T-cell (primary cell): ENCODE measurements at regions not wholly inside any gene's neighbourhood (a gene's known extent, or its start where the extent isn't known, plus 50 kb on each side); places are given as distances from the start of the nearest gene placed in this dataset.

Experiments used
- ATAC-seq, 4 experiments: fragments of 200-7000 bp in 3 of 4; fragments of 150-1000 bp in 1 of 4; cut with Tn5 transposase; replicated peaks in 1 of 4; 1 replicate in 3 of 4; 2 replicates in 1 of 4; pipeline ENCODE4 v1.10.0; 2021; ENCODE audit warnings: moderate library complexity in 3 of 4, mild to moderate bottlenecking in 2 of 4, moderate number of reproducible peaks in 1 of 4
- CTCF ChIA-PET, 2 donors: fragments of 300-600 bp; sonication (Branson Sonifier 250); formaldehyde crosslinking; loops; one replicate each; lab custom pipeline; 2022; ENCODE audit warnings: antibody characterized with exemption in 2 of 2; lab: Charles Lee
- POLR2A ChIA-PET, 2 donors: fragments of 300-600 bp; sonication (Branson Sonifier 250); formaldehyde crosslinking; loops; one replicate each; lab custom pipeline; 2022; ENCODE audit warnings: antibody characterized with exemption in 2 of 2; lab: Charles Lee
- DNase-seq, 35 experiments: peaks; one replicate each; pipeline versions ENCODE4 v3.0.0 to v3.0.0-alpha.2; 2013 to 2023
- H3K27ac ChIP-seq: one replicate; pipeline ENCODE4 v1.5.1; 2013; ENCODE audit warnings: low read length
- H3K27me3 ChIP-seq, 2 experiments: replicated peaks in 1 of 2; 1 replicate in 1 of 2; 2 replicates in 1 of 2; pipeline versions ENCODE4 v1.6.1 to v1.7.0; 2013; ENCODE audit warnings: low read length in 1 of 2, mixed read lengths in 1 of 2; ENCODE audit not compliant: control insufficient read depth in 2 of 2, insufficient read depth in 2 of 2; ENCODE audit errors: extremely low read depth in 1 of 2
- H3K36me3 ChIP-seq, 2 donors: 1 replicate in 1 of 2; 2 replicates in 1 of 2; pipeline versions ENCODE4 v1.6.1 to v1.7.0; 2013; ENCODE audit warnings: low read length in 1 of 2; ENCODE audit not compliant: control insufficient read depth in 2 of 2, insufficient read depth in 1 of 2; ENCODE audit errors: extremely low read depth in 1 of 2
- H3K4me1 ChIP-seq, 2 experiments: 1 replicate in 1 of 2; 2 replicates in 1 of 2; pipeline versions ENCODE4 v1.6.1 to v1.7.0; 2013; ENCODE audit warnings: low read length in 2 of 2, mixed read lengths in 1 of 2; ENCODE audit not compliant: insufficient read depth in 2 of 2, control insufficient read depth in 1 of 2; ENCODE audit errors: extremely low read depth in 1 of 2
- H3K4me3 ChIP-seq, 2 donors: 1 replicate in 1 of 2; 2 replicates in 1 of 2; pipeline versions ENCODE4 v1.5.1 to v1.7.0; 2013; ENCODE audit warnings: mild to moderate bottlenecking in 2 of 2, low read length in 1 of 2, moderate library complexity in 1 of 2; ENCODE audit not compliant: control insufficient read depth in 1 of 2; ENCODE audit errors: extremely low read depth in 1 of 2
- H3K9me3 ChIP-seq: 2 replicates; pipeline ENCODE4 v1.7.0; 2013
- H3K27ac Mint-ChIP-seq, 2 donors: one replicate each; pipeline ENCODE4 v1.8.0; 2020 to 2021; ENCODE audit warnings: mild to moderate bottlenecking in 2 of 2, mixed read lengths in 2 of 2
- H3K27me3 Mint-ChIP-seq, 2 donors: one replicate each; pipeline ENCODE4 v1.8.0; 2021 to 2022; ENCODE audit warnings: mixed read lengths in 2 of 2
- H3K36me3 Mint-ChIP-seq: one replicate; pipeline ENCODE4 v1.8.0; 2021; ENCODE audit warnings: mixed read lengths
- H3K4me1 Mint-ChIP-seq, 3 donors: one replicate each; pipeline ENCODE4 v1.8.0; 2020 to 2022; ENCODE audit warnings: mixed read lengths in 3 of 3, mild to moderate bottlenecking in 1 of 3
- H3K4me3 Mint-ChIP-seq, 3 donors: one replicate each; pipeline ENCODE4 v1.8.0; 2020 to 2022; ENCODE audit warnings: mild to moderate bottlenecking in 3 of 3, mixed read lengths in 3 of 3, moderate library complexity in 3 of 3
- H3K9me3 Mint-ChIP-seq, 3 donors: one replicate each; pipeline ENCODE4 v1.8.0; 2020 to 2022; ENCODE audit warnings: mixed read lengths in 3 of 3
- WGBS: methylation state at CpG from one replicate; pipeline ENCODE4 v1.1.5; 2013; ENCODE audit warnings: missing lambda C conversion rate; ENCODE audit not compliant: insufficient coverage; 5-methylcytosine and 5-hydroxymethylcytosine counted together

DNA sequence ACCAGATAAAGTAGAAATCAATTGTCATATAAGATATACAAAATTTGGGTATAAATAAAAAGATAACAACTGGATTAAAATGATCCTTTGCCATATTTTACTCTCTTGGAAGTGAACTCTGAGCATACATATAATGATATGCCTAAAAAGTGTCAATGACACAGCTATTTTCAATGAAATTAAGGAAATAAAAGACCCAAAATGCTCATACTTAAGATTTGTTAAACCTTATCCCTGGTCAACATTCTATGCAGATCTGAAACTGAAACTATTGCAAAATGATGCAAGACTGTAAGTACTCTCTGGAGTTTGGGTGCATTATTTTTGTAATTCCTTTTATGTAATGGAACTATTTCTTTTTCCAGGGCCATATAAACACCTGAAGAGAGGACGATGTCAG, 119.0 kb upstream of the SGK1 start:
- Mint-ChIP-seq H3K36me3 (no peaks in the 10 kb centered on the region), H3K27ac (peak overlapping the region; percentile 86 to 92), H3K4me1 (peaks cover 24 to 32% (median 32%) of the 10 kb centered on the region in 3 donors), H3K27me3 (no peaks in the 10 kb centered on the region), H3K9me3 (no peaks in the 10 kb centered on the region), H3K4me3 (peak overlapping the region; percentile 36 to 72 (median 64))
- H3K9me3 ChIP-seq = no peaks in the 10 kb centered on the region
- WGBS = 33% methylated on average over 1 of the region's 1 CpG
- no peaks in the 10 kb centered on the region for H3K36me3 ChIP-seq
- H3K4me1 ChIP-seq = no peaks in the 10 kb centered on the region
- no peaks in the 10 kb centered on the region for H3K27me3 ChIP-seq
- DNase-seq (peak in 1 of 35 experiments; percentile 8), ATAC-seq (no peak)
- ChIA-PET CTCF (interaction anchor here (0.8 to 1.3 kb wide), 2 partner anchors 85 to 119 kb away, joined by 3 to 5 read pairs; partner anchors contain the start of gene SGK1 (in 1 of the 2)), POLR2A (interaction anchor here in 1 of 2 donors (0.8 kb wide), 1 partner anchor 130 kb away, joined by 4 read pairs; no protein-coding TSS in a partner anchor)
- no peak overlapping the region for H3K4me3 ChIP-seq
- H3K27ac ChIP-seq = no peak overlapping the region

DNA sequence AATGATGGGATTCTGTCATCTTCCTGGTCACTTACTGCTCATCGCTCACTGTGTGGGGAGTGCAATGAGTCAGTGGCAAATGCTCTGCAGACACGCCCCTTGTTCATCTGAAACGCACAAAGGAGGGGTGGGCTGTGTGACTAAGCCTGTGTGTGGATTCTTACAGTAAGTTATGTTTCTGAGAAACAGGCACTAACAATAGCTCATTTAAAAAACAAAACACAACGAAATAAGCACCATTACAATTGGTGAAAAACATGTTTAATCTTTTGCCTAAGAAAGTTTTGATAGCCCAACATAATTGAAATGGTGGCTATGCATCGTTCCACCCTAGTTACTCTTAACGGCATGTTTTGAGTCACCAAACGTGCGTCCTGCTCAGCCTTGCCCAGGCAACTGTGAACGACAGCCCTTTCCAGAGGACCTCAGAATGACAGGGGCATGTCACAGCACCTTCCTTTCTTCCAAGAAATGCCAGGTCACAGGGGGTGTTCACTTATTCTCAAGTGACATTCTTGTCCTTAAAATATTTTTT, 118.4 kb upstream of the SGK1 start:
- no peak overlapping the region for H3K27ac ChIP-seq
- no peaks in the 10 kb centered on the region for H3K4me1 ChIP-seq
- peak; percentile 46 to 94 (median 88) for ATAC-seq
- peak overlapping the region in 1 of 2 donors; percentile 4 for H3K4me3 ChIP-seq
- POLR2A ChIA-PET = no interaction called here
- H3K36me3 ChIP-seq = no peaks in the 10 kb centered on the region
- Mint-ChIP-seq H3K9me3 (no peaks in the 10 kb centered on the region), H3K36me3 (no peaks in the 10 kb centered on the region), H3K27me3 (no peaks in the 10 kb centered on the region), H3K4me3 (peak overlapping the region; percentile 36 to 72 (median 64)), H3K4me1 (peaks cover 24 to 32% (median 32%) of the 10 kb centered on the region in 3 donors), H3K27ac (peak overlapping the region; percentile 86 to 92)
- 21% methylated on average over 5 of the region's 9 CpGs for WGBS
- CTCF ChIA-PET = interaction anchor here (0.8 to 1.3 kb wide), 2 partner anchors 85 to 118 kb away, joined by 3 to 5 read pairs; partner anchors contain the start of gene SGK1 (in 1 of the 2)
- DNase-seq = peak in 7 of 35 experiments; percentile 2 to 41 (median 27)
- H3K27me3 ChIP-seq = no peaks in the 10 kb centered on the region
- H3K9me3 ChIP-seq = no peaks in the 10 kb centered on the region

DNA sequence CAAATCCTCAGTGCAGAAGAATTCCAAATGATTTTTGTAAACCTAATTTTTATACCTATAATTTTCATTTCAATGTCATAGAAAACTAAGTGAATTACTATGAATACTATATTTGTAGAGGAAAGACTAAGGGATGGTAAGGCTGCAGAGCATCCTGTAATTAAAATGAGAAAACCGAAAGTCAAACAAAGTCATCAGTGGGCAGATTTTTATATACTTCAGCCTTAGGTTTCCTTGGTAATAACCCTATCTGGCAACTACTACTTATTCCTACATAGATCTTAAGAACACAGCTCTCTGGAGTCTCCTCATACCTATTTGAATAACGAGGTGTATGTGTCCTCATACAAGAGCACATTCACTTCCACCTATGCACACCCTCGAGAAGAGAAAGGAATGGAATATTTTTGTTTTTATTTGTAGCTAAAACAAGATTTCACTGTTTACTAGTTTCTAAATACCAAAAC, 117.9 kb upstream of the SGK1 start:
- H3K4me1 ChIP-seq = no peaks in the 10 kb centered on the region
- Mint-ChIP-seq H3K27ac (peak overlapping the region; percentile 86 to 92), H3K9me3 (no peaks in the 10 kb centered on the region), H3K4me1 (peaks cover 24 to 32% (median 32%) of the 10 kb centered on the region in 3 donors), H3K4me3 (peak overlapping the region; percentile 36 to 72 (median 64)), H3K36me3 (no peaks in the 10 kb centered on the region), H3K27me3 (no peaks in the 10 kb centered on the region)
- no CpG with 5 or more reads among the region's 3 CpGs for WGBS
- no peaks in the 10 kb centered on the region for H3K36me3 ChIP-seq
- peak in 2 of 4 experiments; percentile 10 to 24 for ATAC-seq
- peak overlapping the region in 1 of 2 donors; percentile 4 for H3K4me3 ChIP-seq
- H3K9me3 ChIP-seq = no peaks in the 10 kb centered on the region
- no peak overlapping the region for H3K27ac ChIP-seq
- ChIA-PET POLR2A (no interaction called here), CTCF (interaction anchor here in 1 of 2 donors (1.0 kb wide), 1 partner anchor 152 kb away, joined by 3 read pairs; no protein-coding TSS in a partner anchor)
- no peaks in the 10 kb centered on the region for H3K27me3 ChIP-seq
- no peak for DNase-seq

DNA sequence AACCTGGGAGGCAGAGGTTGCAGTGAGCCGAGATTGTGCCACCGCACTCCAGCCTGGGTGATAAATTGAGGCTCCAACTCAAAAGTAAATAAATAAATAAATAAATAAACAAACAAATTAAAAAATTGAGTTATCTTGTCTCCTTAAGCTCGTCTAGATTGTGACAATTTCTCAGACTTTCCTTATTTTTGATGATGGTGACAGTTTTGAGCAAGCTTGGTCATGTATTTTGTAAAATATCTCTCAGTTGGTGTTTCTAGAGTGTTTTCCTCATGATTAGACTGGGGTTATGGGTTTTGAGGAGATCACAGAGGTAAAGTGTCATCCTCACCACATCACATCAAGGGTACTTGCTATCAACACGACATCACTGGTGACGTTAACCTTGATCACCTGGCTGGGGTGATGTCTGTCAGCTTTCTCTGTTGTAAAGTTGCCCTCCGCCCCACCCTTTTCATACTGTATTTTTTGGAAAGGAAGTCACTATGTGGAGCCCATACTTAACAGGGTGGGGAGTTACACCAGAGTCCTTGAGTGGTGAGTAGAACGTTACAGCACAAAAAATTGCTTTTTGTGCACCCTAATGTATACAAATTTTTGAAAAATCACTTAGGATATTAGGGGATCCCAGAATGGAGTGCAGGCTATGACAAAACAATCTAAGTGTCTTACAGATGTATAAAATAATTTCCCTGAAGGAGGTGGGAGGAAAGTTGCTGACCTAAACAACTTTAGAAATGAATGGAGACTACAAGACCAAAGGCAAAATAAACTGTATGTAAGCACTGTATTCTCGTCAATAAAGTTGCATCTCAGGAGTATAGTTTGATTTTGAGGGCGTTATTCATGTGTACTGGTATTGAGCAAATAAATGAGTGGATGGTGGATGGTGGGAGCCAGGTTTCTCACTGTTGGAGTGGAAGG, 116.4 kb upstream of the SGK1 start:
- no peaks in the 10 kb centered on the region for H3K36me3 Mint-ChIP-seq
- Histone ChIP-seq H3K4me3 (no peak overlapping the region), H3K36me3 (no peaks in the 10 kb centered on the region), H3K4me1 (no peaks in the 10 kb centered on the region), H3K27ac (no peak overlapping the region), H3K9me3 (no peaks in the 10 kb centered on the region), H3K27me3 (no peaks in the 10 kb centered on the region)
- DNase-seq (peak in 7 of 35 experiments; percentile 1 to 40 (median 12)), ATAC-seq (peak in 1 of 4 experiments; percentile 75)
- H3K27me3 Mint-ChIP-seq = no peaks in the 10 kb centered on the region
- POLR2A ChIA-PET = no interaction called here
- no peak overlapping the region for H3K4me3 Mint-ChIP-seq
- H3K9me3 Mint-ChIP-seq = no peaks in the 10 kb centered on the region
- WGBS = 100% methylated on average over 2 of the region's 9 CpGs
- peaks cover 24 to 32% (median 32%) of the 10 kb centered on the region in 3 donors for H3K4me1 Mint-ChIP-seq
- CTCF ChIA-PET = no interaction called here
- H3K27ac Mint-ChIP-seq = no peak overlapping the region

DNA sequence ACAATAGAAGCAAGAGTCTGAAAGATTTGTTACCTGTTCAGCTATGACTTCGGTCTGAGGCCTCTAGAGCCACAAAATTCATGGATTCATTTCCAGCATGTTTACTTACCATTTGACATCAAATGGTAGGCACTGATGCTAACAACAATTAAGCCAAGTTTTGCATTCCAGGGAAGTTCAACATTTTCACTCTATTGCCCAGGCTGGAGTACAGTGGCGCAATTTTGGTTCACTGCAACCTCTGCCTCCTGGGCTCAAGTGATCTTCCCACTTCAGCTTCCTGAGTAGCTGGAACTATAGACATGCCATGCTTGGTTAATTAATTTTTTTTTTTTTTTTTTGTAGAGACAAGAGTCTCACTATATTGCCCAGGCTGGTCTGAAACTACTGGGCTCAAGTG, 114.1 kb upstream of the SGK1 start:
- H3K4me1 Mint-ChIP-seq = peaks cover 20 to 24% (median 24%) of the 10 kb centered on the region in 3 donors
- WGBS = 0% methylated on average over 1 of the region's 2 CpGs
- DNase-seq = no peak
- Histone ChIP-seq H3K4me3 (no peak overlapping the region), H3K4me1 (no peaks in the 10 kb centered on the region), H3K27me3 (no peaks in the 10 kb centered on the region), H3K9me3 (no peaks in the 10 kb centered on the region), H3K27ac (no peak overlapping the region), H3K36me3 (no peaks in the 10 kb centered on the region)
- ATAC-seq = no peak
- CTCF ChIA-PET = interaction anchor here in 1 of 2 donors (0.5 kb wide), 1 partner anchor 205 kb away, joined by 9 read pairs; no protein-coding TSS in a partner anchor
- POLR2A ChIA-PET = interaction anchor here in 1 of 2 donors (0.5 kb wide), 1 partner anchor 16 kb away, joined by 4 read pairs; no protein-coding TSS in a partner anchor
- no peak overlapping the region for H3K4me3 Mint-ChIP-seq
- no peaks in the 10 kb centered on the region for H3K9me3 Mint-ChIP-seq
- H3K36me3 Mint-ChIP-seq = no peaks in the 10 kb centered on the region
- no peak overlapping the region for H3K27ac Mint-ChIP-seq
- H3K27me3 Mint-ChIP-seq = no peaks in the 10 kb centered on the region

DNA sequence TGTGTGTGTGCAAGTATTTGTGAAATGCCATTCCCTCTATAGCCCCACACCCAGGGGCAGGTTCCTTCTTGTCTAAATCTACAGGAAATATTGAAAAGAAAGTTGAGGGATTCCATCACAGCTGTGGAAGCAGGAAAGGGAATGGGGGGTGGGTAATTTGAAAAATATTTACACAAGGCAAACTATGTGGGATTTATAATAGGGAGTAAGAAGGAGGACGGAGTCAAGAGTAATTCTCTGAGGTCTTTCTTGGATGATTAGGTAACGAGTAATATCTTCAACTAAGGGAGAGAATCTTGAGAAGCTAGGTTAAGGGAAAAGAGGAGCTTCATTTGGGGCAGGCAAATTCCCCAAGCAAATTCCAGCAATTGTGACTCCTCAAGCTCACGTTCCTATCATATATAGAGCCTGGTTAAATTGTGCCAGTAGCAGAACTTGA, 113.5 kb upstream of the SGK1 start:
- CTCF ChIA-PET = interaction anchor here in 1 of 2 donors (0.5 kb wide), 1 partner anchor 204 kb away, joined by 9 read pairs; no protein-coding TSS in a partner anchor
- Mint-ChIP-seq H3K27ac (no peak overlapping the region), H3K9me3 (no peaks in the 10 kb centered on the region), H3K4me1 (peaks cover 18 to 21% (median 18%) of the 10 kb centered on the region in 3 donors), H3K36me3 (no peaks in the 10 kb centered on the region), H3K4me3 (no peak overlapping the region), H3K27me3 (no peaks in the 10 kb centered on the region)
- ATAC-seq = no peak
- no peaks in the 10 kb centered on the region for H3K36me3 ChIP-seq
- DNase-seq = no peak
- POLR2A ChIA-PET = no interaction called here
- no peaks in the 10 kb centered on the region for H3K27me3 ChIP-seq
- H3K27ac ChIP-seq = no peak overlapping the region
- no CpG with 5 or more reads among the region's 3 CpGs for WGBS
- H3K9me3 ChIP-seq = no peaks in the 10 kb centered on the region
- H3K4me1 ChIP-seq = no peaks in the 10 kb centered on the region
- H3K4me3 ChIP-seq = no peak overlapping the region
